IMR-90 (cell line): ENCODE measurements at regions not wholly inside any gene's neighbourhood (a gene's known extent, or its start where the extent isn't known, plus 50 kb on each side); places are given as distances from the start of the nearest gene placed in this dataset.

Source experiments
- ATAC-seq: fragments of 200-7000 bp; cut with Tn5 transposase; 2 replicates; pipeline ENCODE4 v1.9.1; 2020; ENCODE audit warnings: low read depth, mild to moderate bottlenecking, moderate library complexity
- BruUV-seq: library from RNA; stranded (reverse); fragments of 400-500 nt; replicated peaks from 2 replicates; lab custom pipeline; 2021; lab: Mats Ljungman, UMichigan
- CTCF ChIA-PET: fragments of 300-600 bp; formaldehyde crosslinking; extraction: SDS; loops from one replicate; lab custom pipeline; 2021; ENCODE audit warnings: antibody characterized with exemption; lab: Yijun Ruan, JAX
- POLR2A ChIA-PET: fragments of 300-600 bp; sonication (Branson Sonifier 250); formaldehyde crosslinking; loops from one replicate; lab custom pipeline; 2022; ENCODE audit warnings: antibody characterized with exemption; ENCODE audit not compliant: unreplicated experiment; lab: Charles Lee
- DNase-seq: peaks from one replicate; pipeline ENCODE4 v3.0.0; 2013
- H2AFZ ChIP-seq: replicated peaks from 2 replicates; pipeline ENCODE3; 2013; ENCODE audit warnings: low read length, mild to moderate bottlenecking; ENCODE audit not compliant: poor library complexity
- H2AK5ac ChIP-seq: 2 replicates; pipeline ENCODE4 v1.6.1; 2013; ENCODE audit warnings: low read depth, low read length, inconsistent platforms
- H2AK9ac ChIP-seq: replicated peaks from 2 replicates; pipeline ENCODE3; 2013; ENCODE audit warnings: mild to moderate bottlenecking, low read depth, low read length, moderate library complexity; ENCODE audit not compliant: poor library complexity
- H2BK120ac ChIP-seq: 2 replicates; pipeline ENCODE4 v1.6.1; 2013; ENCODE audit warnings: low read depth, low read length, inconsistent platforms
- H2BK15ac ChIP-seq: 3 replicates; pipeline ENCODE4 v1.6.1; 2013; ENCODE audit warnings: low read depth, low read length, inconsistent platforms
- H2BK20ac ChIP-seq: 2 replicates; pipeline ENCODE4 v1.6.1; 2013; ENCODE audit warnings: low read depth, mild to moderate bottlenecking, inconsistent platforms, low read length, moderate library complexity
- H2BK5ac ChIP-seq: 2 replicates; pipeline ENCODE4 v1.6.1; 2013; ENCODE audit warnings: mild to moderate bottlenecking, low read depth, low read length, inconsistent platforms; ENCODE audit not compliant: poor library complexity, severe bottlenecking
- H3K14ac ChIP-seq: replicated peaks from 2 replicates; pipeline ENCODE4 v1.6.1; 2013; ENCODE audit warnings: low read depth, low read length, inconsistent platforms
- H3K18ac ChIP-seq: 2 replicates; pipeline ENCODE4 v1.6.1; 2013; ENCODE audit warnings: low read depth, low read length, control low read depth
- H3K23ac ChIP-seq: 2 replicates; pipeline ENCODE4 v1.6.1; 2013; ENCODE audit warnings: low read depth, low read length, inconsistent platforms
- H3K27ac ChIP-seq: 2 replicates; pipeline ENCODE4 v1.5.1; 2013; ENCODE audit warnings: mild to moderate bottlenecking, control low read depth, low read length; ENCODE audit not compliant: insufficient read depth
- H3K27me3 ChIP-seq: 2 replicates; pipeline ENCODE4 v1.6.1; 2013; ENCODE audit warnings: low read length; ENCODE audit not compliant: control insufficient read depth, insufficient read depth
- H3K36me3 ChIP-seq: 2 replicates; pipeline ENCODE4 v1.6.1; 2013; ENCODE audit warnings: low read length, mixed read lengths; ENCODE audit not compliant: control insufficient read depth, insufficient read depth
- H3K4ac ChIP-seq: 2 replicates; pipeline ENCODE4 v1.6.1; 2013; ENCODE audit warnings: low read depth, low read length, inconsistent platforms
- H3K4me1 ChIP-seq: 2 replicates; pipeline ENCODE4 v1.6.1; 2013; ENCODE audit warnings: low read length, mixed read lengths; ENCODE audit not compliant: control insufficient read depth, insufficient read depth
- H3K4me2 ChIP-seq: 2 replicates; pipeline ENCODE4 v1.6.1; 2013; ENCODE audit warnings: low read depth, mild to moderate bottlenecking, control low read depth, low read length, moderate library complexity
- H3K4me3 ChIP-seq: 2 replicates; pipeline ENCODE4 v1.5.1; 2013; ENCODE audit warnings: low read depth, mild to moderate bottlenecking, control low read depth, low read length, moderate library complexity; ENCODE audit not compliant: insufficient read depth
- H3K56ac ChIP-seq: 2 replicates; pipeline ENCODE4 v1.6.1; 2013; ENCODE audit warnings: low read length, inconsistent platforms; ENCODE audit not compliant: insufficient read depth; ENCODE audit errors: extremely low read depth
- H3K79me1 ChIP-seq, 2 experiments: 2 replicates each; pipeline ENCODE4 v1.6.1; 2013; ENCODE audit warnings: low read length in 2 of 2, inconsistent platforms in 1 of 2, low read depth in 1 of 2
- H3K9ac ChIP-seq: 2 replicates; pipeline ENCODE4 v1.6.1; 2013; ENCODE audit warnings: low read depth, low read length, control low read depth
- H3K9me1 ChIP-seq: 2 replicates; pipeline ENCODE4 v1.6.1; 2013; ENCODE audit warnings: low read length, inconsistent platforms; ENCODE audit not compliant: insufficient read depth
- H3K9me3 ChIP-seq: 2 replicates; pipeline ENCODE4 v1.6.1; 2013; ENCODE audit warnings: low read length; ENCODE audit not compliant: control insufficient read depth, insufficient read depth
- H4K20me1 ChIP-seq: 2 replicates; pipeline ENCODE4 v1.6.1; 2013; ENCODE audit warnings: low read length, inconsistent platforms; ENCODE audit not compliant: insufficient read depth
- H4K5ac ChIP-seq: 2 replicates; pipeline ENCODE4 v1.6.1; 2013; ENCODE audit warnings: mild to moderate bottlenecking, low read depth, low read length, control low read depth
- H4K8ac ChIP-seq, 2 experiments: 2 replicates each; pipeline ENCODE4 v1.6.1; 2013; ENCODE audit warnings: low read depth in 2 of 2, low read length in 2 of 2, control low read depth in 1 of 2, inconsistent platforms in 1 of 2
- H4K91ac ChIP-seq: 2 replicates; pipeline ENCODE4 v1.6.1; 2013; ENCODE audit warnings: low read depth, low read length, inconsistent platforms; ENCODE audit not compliant: insufficient read depth
- MAZ ChIP-seq: IDR thresholded peaks from 2 replicates; pipeline ENCODE4 v1.6.1; 2012; ENCODE audit warnings: low read depth, mild to moderate bottlenecking, low read length, improper control_type of control experiment, moderate library complexity, borderline replicate concordance
- RCOR1 ChIP-seq: IDR thresholded peaks from 2 replicates; pipeline ENCODE4 v1.6.1; 2012; ENCODE audit warnings: mild to moderate bottlenecking, low read length, improper control_type of control experiment; ENCODE audit not compliant: insufficient replicate concordance
- WGBS, 2 experiments: methylation state at CpG; one replicate each; pipeline versions ENCODE4 v1.1.5 to v1.1.7; 2013; ENCODE audit warnings: missing lambda C conversion rate in 2 of 2; ENCODE audit not compliant: insufficient read length in 1 of 2; ENCODE audit errors: extremely low coverage in 2 of 2; 5-methylcytosine and 5-hydroxymethylcytosine counted together
- dilution Hi-C: fragments of 300-500 bp; cut with HindIII; formaldehyde crosslinking; loops from one replicate; pipeline ENCODE4 v1.14.3; 2018; ENCODE audit warnings: low sequenced_read_pairs; ENCODE audit not compliant: unreplicated experiment
- in situ Hi-C: fragments of 300-500 bp; cut with MboI; formaldehyde crosslinking; loops from 3 replicates; pipeline ENCODE4 v1.14.3; 2019; ENCODE audit warnings: low sequenced_read_pairs, inconsistent platforms, mixed read lengths
- intact Hi-C: fragments of 100-400 bp; cut with micrococcal nuclease; formaldehyde crosslinking; loops from 2 replicates; pipeline ENCODE4 v1.10.0; 2022

DNA sequence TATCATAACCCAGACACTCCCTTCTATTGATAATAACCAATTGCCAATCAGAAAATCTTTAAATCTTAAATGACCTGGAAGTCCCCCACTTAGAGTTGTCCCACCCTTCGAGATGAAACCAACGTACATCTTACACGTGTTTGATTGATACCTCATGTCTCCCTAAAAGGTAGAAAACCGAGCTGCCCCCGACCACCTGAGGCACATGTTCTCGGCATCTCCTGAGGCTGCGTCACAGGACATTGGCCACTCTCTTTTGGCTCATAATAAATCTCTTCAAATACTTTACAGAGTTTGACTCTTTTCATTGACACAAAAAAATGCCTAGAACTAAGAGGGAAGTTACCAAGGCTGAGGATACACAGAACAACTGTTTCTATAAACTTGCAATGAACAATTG, 190.0 kb downstream of the RTP5 start:
- no peak overlapping the region for H4K91ac ChIP-seq
- no peak overlapping the region for H3K4ac ChIP-seq
- DNase-seq (no peak), ATAC-seq (no peak)
- H3K9me3 ChIP-seq: no peaks in the 10 kb centered on the region; the same call in 1 of the 2 replicates
- H2AK5ac ChIP-seq: no peak overlapping the region
- H4K5ac ChIP-seq: no peak overlapping the region
- no peak overlapping the region for H4K8ac ChIP-seq
- no peaks in the 10 kb centered on the region for H3K9me1 ChIP-seq
- TF ChIP-seq MAZ (no peak), RCOR1 (no peak)
- no peak overlapping the region for H2BK5ac ChIP-seq
- no peaks in the 10 kb centered on the region for H3K79me1 ChIP-seq
- H2BK15ac ChIP-seq: no peak overlapping the region
- H2BK20ac ChIP-seq: no peak overlapping the region
- H3K27me3 ChIP-seq: peaks cover 42% of the 10 kb centered on the region
- intact Hi-C loops: no loop called here
- BruUV-seq: no TSS peak
- dilution Hi-C loops: no loop called here
- no peaks in the 10 kb centered on the region for H3K4me1 ChIP-seq
- no peak overlapping the region for H3K14ac ChIP-seq
- no peak overlapping the region for H2BK120ac ChIP-seq
- no peak overlapping the region for H3K56ac ChIP-seq
- CTCF ChIA-PET: no interaction called here
- no peak overlapping the region for H3K23ac ChIP-seq
- H3K36me3 ChIP-seq: no peaks in the 10 kb centered on the region
- no peak overlapping the region for H3K27ac ChIP-seq
- in situ Hi-C loops: no loop called here
- H2AFZ ChIP-seq: no peak overlapping the region
- H3K4me3 ChIP-seq: no peak overlapping the region
- WGBS, 2 experiments: 80% methylated on average over 2 of the region's 7 CpGs; no CpG with 5 or more reads in 1 of the 2 experiments
- H3K9ac ChIP-seq: no peak overlapping the region
- no peak overlapping the region for H3K18ac ChIP-seq
- H3K4me2 ChIP-seq: no peak overlapping the region
- POLR2A ChIA-PET: no interaction called here
- no peaks in the 10 kb centered on the region for H4K20me1 ChIP-seq
- no peak overlapping the region for H2AK9ac ChIP-seq
